ENCODE measurements at regions not wholly inside any gene's neighbourhood (a gene's known extent, or its start where the extent isn't known, plus 50 kb on each side); places are given as distances from the start of the nearest gene placed in this dataset.

DNA sequence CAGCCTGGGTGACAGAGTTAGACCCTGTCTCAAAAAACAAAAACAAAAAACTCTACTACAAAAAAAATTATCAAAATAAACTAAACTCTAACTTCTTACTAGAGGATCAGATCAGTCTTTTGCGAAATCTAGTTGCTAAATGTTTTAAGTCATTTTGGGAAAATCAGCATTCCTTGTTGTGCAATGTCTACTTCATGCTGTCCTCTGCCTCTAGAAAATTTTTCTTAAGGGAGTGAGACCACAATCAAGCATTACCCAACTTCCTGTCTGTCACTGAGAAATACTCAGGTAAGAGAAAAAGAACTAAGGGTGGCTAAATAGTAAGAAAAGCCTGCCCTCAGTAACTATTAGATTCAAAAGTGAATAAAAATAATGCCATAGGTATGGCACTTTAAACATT, 67.2 kb upstream of the FOXD3 start:
- Histone ChIP-seq H3K9ac (ENCODE audit: low read length) (no peak overlapping the region), H3K79me2 (ENCODE audit: low read length) (no peaks in the 10 kb centered on the region), H4K20me1 (ENCODE audit: insufficient read depth, low read length) (no peaks in the 10 kb centered on the region), H3K4me1 (ENCODE audit: low read length) (no peaks in the 10 kb centered on the region), H3K36me3 (replicated peaks; ENCODE audit: low read depth, low read length) (no peaks in the 10 kb centered on the region), H3K9me3 (ENCODE audit: insufficient read depth, low read length) (no peaks in the 10 kb centered on the region), H3K27me3 (ENCODE audit: low read depth, low read length) (no peaks in the 10 kb centered on the region), H3K4me3 (ENCODE audit: low read length) (no peak overlapping the region), H2AFZ (ENCODE audit: low read depth, low read length) (no peak overlapping the region), H3K4me2 (ENCODE audit: low read length) (no peak overlapping the region), H3K27ac (ENCODE audit: low read length) (no peak overlapping the region)
- TF ChIP-seq, protein P1, sequence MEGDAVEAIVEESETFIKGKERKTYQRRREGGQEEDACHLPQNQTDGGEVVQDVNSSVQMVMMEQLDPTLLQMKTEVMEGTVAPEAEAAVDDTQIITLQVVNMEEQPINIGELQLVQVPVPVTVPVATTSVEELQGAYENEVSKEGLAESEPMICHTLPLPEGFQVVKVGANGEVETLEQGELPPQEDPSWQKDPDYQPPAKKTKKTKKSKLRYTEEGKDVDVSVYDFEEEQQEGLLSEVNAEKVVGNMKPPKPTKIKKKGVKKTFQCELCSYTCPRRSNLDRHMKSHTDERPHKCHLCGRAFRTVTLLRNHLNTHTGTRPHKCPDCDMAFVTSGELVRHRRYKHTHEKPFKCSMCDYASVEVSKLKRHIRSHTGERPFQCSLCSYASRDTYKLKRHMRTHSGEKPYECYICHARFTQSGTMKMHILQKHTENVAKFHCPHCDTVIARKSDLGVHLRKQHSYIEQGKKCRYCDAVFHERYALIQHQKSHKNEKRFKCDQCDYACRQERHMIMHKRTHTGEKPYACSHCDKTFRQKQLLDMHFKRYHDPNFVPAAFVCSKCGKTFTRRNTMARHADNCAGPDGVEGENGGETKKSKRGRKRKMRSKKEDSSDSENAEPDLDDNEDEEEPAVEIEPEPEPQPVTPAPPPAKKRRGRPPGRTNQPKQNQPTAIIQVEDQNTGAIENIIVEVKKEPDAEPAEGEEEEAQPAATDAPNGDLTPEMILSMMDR (IDR thresholded peaks at IDR 0.05; ENCODE audit: low read depth, low read length): no peak
- TF ChIP-seq EZH2phosphoT487 (IDR thresholded peaks at IDR 0.05; ENCODE audit: low read depth): no peak

DNA sequence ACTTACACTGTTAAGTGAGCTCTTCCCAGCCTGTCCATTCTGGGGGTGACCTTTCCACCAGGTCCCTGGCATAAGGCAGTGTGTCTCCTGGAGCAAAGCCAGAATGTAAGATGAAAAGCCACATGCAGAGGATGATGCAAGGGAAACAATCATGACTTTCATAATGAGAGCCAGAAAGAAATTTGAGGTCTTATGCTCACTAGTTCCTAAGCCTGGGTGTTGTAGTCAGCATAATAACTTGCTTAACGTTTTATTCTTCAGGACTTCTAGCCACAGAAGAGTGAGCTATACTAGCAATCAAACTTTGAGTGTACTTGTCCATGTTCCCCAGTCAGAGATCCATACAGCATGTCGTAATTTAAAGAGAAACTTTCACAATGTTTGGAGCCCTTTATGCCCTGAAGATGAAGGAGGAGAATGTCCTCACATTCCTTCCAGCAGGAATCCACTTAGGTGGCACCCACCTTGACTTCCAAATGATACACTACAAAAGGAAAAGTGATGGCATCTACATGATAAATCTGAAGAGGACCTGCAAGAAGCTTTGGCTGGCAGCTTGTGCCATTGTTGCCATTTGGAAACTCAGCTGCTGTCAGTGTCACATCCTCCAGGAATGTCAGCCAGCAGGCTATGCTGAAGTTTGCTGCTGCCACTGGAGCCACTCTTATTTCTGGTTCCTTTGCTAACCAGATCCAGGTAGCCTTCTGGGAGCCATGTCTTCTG, 60.5 kb upstream of the FOXD3 start:
- Histone ChIP-seq H3K27me3 (ENCODE audit: low read depth, low read length) (no peaks in the 10 kb centered on the region), H3K4me2 (ENCODE audit: low read length) (no peak overlapping the region), H3K4me3 (ENCODE audit: low read length) (no peak overlapping the region), H3K9me3 (ENCODE audit: insufficient read depth, low read length) (no peaks in the 10 kb centered on the region), H3K36me3 (replicated peaks; ENCODE audit: low read depth, low read length) (no peaks in the 10 kb centered on the region), H3K79me2 (ENCODE audit: low read length) (no peaks in the 10 kb centered on the region), H2AFZ (ENCODE audit: low read depth, low read length) (no peak overlapping the region), H3K27ac (ENCODE audit: low read length) (no peak overlapping the region), H4K20me1 (ENCODE audit: insufficient read depth, low read length) (no peaks in the 10 kb centered on the region), H3K4me1 (ENCODE audit: low read length) (no peaks in the 10 kb centered on the region), H3K9ac (ENCODE audit: low read length) (no peak overlapping the region)
- TF ChIP-seq EZH2phosphoT487 (IDR thresholded peaks at IDR 0.05; ENCODE audit: low read depth): no peak
- TF ChIP-seq, protein P1 (IDR thresholded peaks at IDR 0.05; ENCODE audit: low read depth, low read length): no peak

DNA sequence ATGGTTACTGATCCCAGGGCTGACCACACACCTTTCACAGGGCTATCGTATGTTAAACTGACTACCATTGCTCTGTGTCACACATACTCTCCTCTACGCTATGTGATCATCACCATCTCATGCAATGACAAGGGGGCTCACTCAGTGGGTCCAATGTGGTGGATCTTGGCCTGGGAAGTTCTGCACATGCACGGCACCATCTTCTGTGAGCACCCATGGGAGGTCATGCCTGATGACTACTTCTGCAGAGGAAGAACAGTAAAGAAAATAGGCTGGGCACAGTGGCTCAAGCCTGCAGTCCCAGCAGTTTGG, 60.0 kb upstream of the FOXD3 start:
- TF ChIP-seq EZH2phosphoT487 (IDR thresholded peaks at IDR 0.05; ENCODE audit: low read depth): no peak
- TF ChIP-seq, protein P1 (IDR thresholded peaks at IDR 0.05; ENCODE audit: low read depth, low read length): no peak
- Histone ChIP-seq H3K79me2 (ENCODE audit: low read length) (no peaks in the 10 kb centered on the region), H3K4me3 (ENCODE audit: low read length) (no peak overlapping the region), H2AFZ (ENCODE audit: low read depth, low read length) (no peak overlapping the region), H3K4me2 (ENCODE audit: low read length) (no peak overlapping the region), H3K4me1 (ENCODE audit: low read length) (no peaks in the 10 kb centered on the region), H3K9ac (ENCODE audit: low read length) (no peak overlapping the region), H3K27ac (ENCODE audit: low read length) (no peak overlapping the region), H4K20me1 (ENCODE audit: insufficient read depth, low read length) (no peaks in the 10 kb centered on the region), H3K9me3 (ENCODE audit: insufficient read depth, low read length) (no peaks in the 10 kb centered on the region), H3K27me3 (ENCODE audit: low read depth, low read length) (no peaks in the 10 kb centered on the region), H3K36me3 (replicated peaks; ENCODE audit: low read depth, low read length) (no peaks in the 10 kb centered on the region)

DNA sequence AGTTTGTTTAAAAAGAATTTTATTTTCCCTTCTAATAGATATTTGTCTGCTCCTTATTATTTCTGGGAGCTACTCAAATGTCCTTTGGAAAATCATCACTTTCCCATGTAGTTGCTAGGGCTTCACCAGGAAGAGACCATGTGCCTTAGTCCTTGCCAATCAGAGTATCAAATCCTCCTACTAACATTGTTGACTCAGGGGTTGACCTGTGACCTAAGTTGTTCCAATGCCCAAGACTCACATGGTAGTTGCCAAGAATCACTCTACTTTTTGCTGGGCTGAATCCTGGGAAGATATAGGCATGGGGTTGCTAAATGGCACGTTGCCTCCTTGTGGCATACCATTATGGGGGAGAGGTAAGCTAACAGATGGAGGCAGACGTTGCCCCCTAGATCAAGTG, 58.2 kb upstream of the FOXD3 start:
- Histone ChIP-seq H3K4me2 (ENCODE audit: low read length) (no peak overlapping the region), H3K27me3 (ENCODE audit: low read depth, low read length) (no peaks in the 10 kb centered on the region), H3K4me3 (ENCODE audit: low read length) (no peak overlapping the region), H3K27ac (ENCODE audit: low read length) (no peak overlapping the region), H4K20me1 (ENCODE audit: insufficient read depth, low read length) (no peaks in the 10 kb centered on the region), H3K36me3 (replicated peaks; ENCODE audit: low read depth, low read length) (no peaks in the 10 kb centered on the region), H3K9ac (ENCODE audit: low read length) (no peak overlapping the region), H3K79me2 (ENCODE audit: low read length) (no peaks in the 10 kb centered on the region), H2AFZ (ENCODE audit: low read depth, low read length) (no peak overlapping the region), H3K9me3 (ENCODE audit: insufficient read depth, low read length) (no peaks in the 10 kb centered on the region), H3K4me1 (ENCODE audit: low read length) (no peaks in the 10 kb centered on the region)
- TF ChIP-seq EZH2phosphoT487 (IDR thresholded peaks at IDR 0.05; ENCODE audit: low read depth): no peak
- TF ChIP-seq, protein P1 (IDR thresholded peaks at IDR 0.05; ENCODE audit: low read depth, low read length): no peak
